H1 (cell line): ENCODE measurements at regions not wholly inside any gene's neighbourhood (a gene's known extent, or its start where the extent isn't known, plus 50 kb on each side); places are given as distances from the start of the nearest gene placed in this dataset.

Experiments
- CTCF ChIA-PET: fragments of 300-600 bp; sonication (Branson Sonifier 250); formaldehyde crosslinking; loops from one replicate; lab custom pipeline; 2021; ENCODE audit not compliant: partially characterized antibody; lab: Charles Lee
- POLR2A ChIA-PET: fragments of 300-600 bp; sonication (Branson Sonifier 250); formaldehyde crosslinking; loops from one replicate; lab custom pipeline; 2021; ENCODE audit warnings: inconsistent platforms; ENCODE audit not compliant: partially characterized antibody; lab: Charles Lee
- DNase-seq, 2 experiments: peaks; one replicate each; pipeline versions ENCODE4 v3.0.0 to v3.0.0-alpha.2; 2010 to 2022; ENCODE audit warnings: low spot score in 2 of 2, low read depth in 1 of 2, mixed read lengths in 1 of 2
- FAIRE-seq: peaks from 2 replicates; lab custom pipeline; 2011; peaks lifted over from hg19 to GRCh38; lab: Jason Lieb, UNC
- H2AFZ ChIP-seq: 2 replicates; pipeline ENCODE4 v1.8.1; 2012; ENCODE audit warnings: low read length, inconsistent platforms
- H2AK5ac ChIP-seq: 2 replicates; pipeline ENCODE4 v1.6.1; 2013; ENCODE audit warnings: low read depth, low read length
- H2BK120ac ChIP-seq: replicated peaks from 2 replicates; pipeline ENCODE3; 2013; ENCODE audit warnings: low read depth, low read length, inconsistent platforms
- H2BK12ac ChIP-seq: 2 replicates; pipeline ENCODE4 v1.6.1; 2013; ENCODE audit warnings: low read depth, low read length
- H2BK15ac ChIP-seq: 2 replicates; pipeline ENCODE4 v1.6.1; 2013; ENCODE audit warnings: low read length
- H2BK20ac ChIP-seq: 2 replicates; pipeline ENCODE4 v1.6.1; 2013; ENCODE audit warnings: low read length
- H2BK5ac ChIP-seq: 2 replicates; pipeline ENCODE4 v1.6.1; 2013; ENCODE audit warnings: low read depth, low read length
- H3K14ac ChIP-seq: 2 replicates; pipeline ENCODE4 v1.6.1; 2013; ENCODE audit warnings: inconsistent platforms; ENCODE audit not compliant: insufficient read length
- H3K18ac ChIP-seq: 2 replicates; pipeline ENCODE4 v1.6.1; 2013; ENCODE audit warnings: low read length; ENCODE audit errors: extremely low read depth
- H3K23ac ChIP-seq: 2 replicates; pipeline ENCODE4 v1.6.1; 2013; ENCODE audit warnings: inconsistent platforms; ENCODE audit not compliant: insufficient read length
- H3K23me2 ChIP-seq: 2 replicates; pipeline ENCODE4 v1.6.1; 2013; ENCODE audit warnings: low read depth, low read length
- H3K27ac ChIP-seq: 2 replicates; pipeline ENCODE4 v1.6.1; 2011; ENCODE audit warnings: low read depth, low read length, inconsistent platforms
- H3K27me3 ChIP-seq, 4 experiments: replicated peaks in 1 of 4; 1 replicate in 1 of 4; 2 replicates in 3 of 4; pipeline versions ENCODE4 v1.6.1 to v1.8.1; 2011 to 2013; ENCODE audit warnings: low read length in 3 of 4, mild to moderate bottlenecking in 3 of 4, inconsistent platforms in 2 of 4, mixed read lengths in 2 of 4, moderate library complexity in 1 of 4; ENCODE audit not compliant: control insufficient read depth in 3 of 4, insufficient read depth in 3 of 4; ENCODE audit errors: extremely low read depth in 1 of 4
- H3K36me3 ChIP-seq, 4 experiments: 2 replicates each; pipeline versions ENCODE4 v1.6.1 to v1.8.1; 2011 to 2013; ENCODE audit warnings: mild to moderate bottlenecking in 4 of 4, low read length in 3 of 4, moderate library complexity in 2 of 4, control low read depth in 1 of 4, inconsistent platforms in 1 of 4; ENCODE audit not compliant: insufficient read depth in 4 of 4, control insufficient read depth in 2 of 4
- H3K4ac ChIP-seq: replicated peaks from 2 replicates; pipeline ENCODE3; 2013; ENCODE audit warnings: low read length, low read depth, mixed read lengths, inconsistent platforms; ENCODE audit not compliant: insufficient read length
- H3K4me1 ChIP-seq, 4 experiments: replicated peaks in 1 of 4; 1 replicate in 1 of 4; 2 replicates in 3 of 4; pipeline versions ENCODE4 v1.6.1 to v1.8.1; 2011 to 2013; ENCODE audit warnings: low read length in 3 of 4, inconsistent platforms in 2 of 4, mixed read lengths in 1 of 4; ENCODE audit not compliant: insufficient read depth in 4 of 4, control insufficient read depth in 3 of 4
- H3K4me2 ChIP-seq, 2 experiments: 2 replicates each; pipeline versions ENCODE4 v1.6.1 to v1.8.1; 2011 to 2013; ENCODE audit warnings: low read depth in 2 of 2, low read length in 2 of 2, control low read depth in 1 of 2, inconsistent platforms in 1 of 2, mild to moderate bottlenecking in 1 of 2; ENCODE audit not compliant: insufficient read depth in 1 of 2
- H3K4me3 ChIP-seq, 4 experiments: fragments of 200-600, 300-600 bp in 1 of 4; sonication (generic), shearing (Covaris generic), sonication (Bioruptor Twin) in 1 of 4; 2 replicates each; pipeline versions ENCODE4 v1.5.1 to v1.8.1; 2011 to 2016; ENCODE audit warnings: low read length in 4 of 4, low read depth in 3 of 4, control low read depth in 2 of 4, inconsistent platforms in 2 of 4, mild to moderate bottlenecking in 2 of 4, mixed read lengths in 1 of 4, moderate library complexity in 1 of 4; ENCODE audit not compliant: insufficient read depth in 2 of 4; ENCODE audit errors: extremely low read depth in 1 of 4
- H3K56ac ChIP-seq: replicated peaks from 2 replicates; pipeline ENCODE3; 2013; ENCODE audit warnings: low read depth, mild to moderate bottlenecking, mixed read lengths, low read length, inconsistent platforms; ENCODE audit not compliant: insufficient read length
- H3K79me1 ChIP-seq: 2 replicates; pipeline ENCODE4 v1.6.1; 2013; ENCODE audit warnings: low read depth, low read length, control low read depth
- H3K79me2 ChIP-seq, 2 experiments: 2 replicates each; pipeline versions ENCODE4 v1.6.1 to v1.8.1; 2012 to 2013; ENCODE audit warnings: low read length in 2 of 2, mild to moderate bottlenecking in 2 of 2, inconsistent platforms in 1 of 2; ENCODE audit not compliant: insufficient read depth in 2 of 2, control insufficient read depth in 1 of 2
- H3K9ac ChIP-seq, 4 experiments: replicated peaks in 1 of 4; 1 replicate in 1 of 4; 2 replicates in 3 of 4; pipeline versions ENCODE4 v1.6.1 to v1.8.1; 2011 to 2013; ENCODE audit warnings: low read depth in 3 of 4, low read length in 3 of 4, control low read depth in 2 of 4, mild to moderate bottlenecking in 2 of 4, moderate library complexity in 2 of 4, inconsistent platforms in 1 of 4; ENCODE audit errors: extremely low read depth in 1 of 4
- H3K9me3 ChIP-seq, 2 experiments: 2 replicates each; pipeline versions ENCODE4 v1.6.1 to v1.8.1; 2012 to 2013; ENCODE audit warnings: mild to moderate bottlenecking in 2 of 2, moderate library complexity in 2 of 2, control low read depth in 1 of 2, inconsistent platforms in 1 of 2, low read depth in 1 of 2, low read length in 1 of 2, mixed read lengths in 1 of 2; ENCODE audit not compliant: insufficient read depth in 2 of 2
- H4K20me1 ChIP-seq, 2 experiments: replicated peaks in 1 of 2; 2 replicates each; pipeline versions ENCODE3 to v1.8.1; 2011 to 2013; ENCODE audit warnings: inconsistent platforms in 2 of 2, low read length in 2 of 2, mild to moderate bottlenecking in 1 of 2; ENCODE audit not compliant: insufficient read depth in 2 of 2, control insufficient read depth in 1 of 2
- H4K5ac ChIP-seq: 2 replicates; pipeline ENCODE4 v1.6.1; 2013; ENCODE audit warnings: low read length, low read depth, mixed read lengths, inconsistent platforms; ENCODE audit not compliant: insufficient read length
- H4K8ac ChIP-seq: 2 replicates; pipeline ENCODE4 v1.8.0; 2013; ENCODE audit warnings: mild to moderate bottlenecking, moderate library complexity, low read length, inconsistent platforms; ENCODE audit not compliant: insufficient read depth; ENCODE audit errors: extremely low read depth
- H4K91ac ChIP-seq: replicated peaks from 2 replicates; pipeline ENCODE3; 2013; ENCODE audit warnings: low read length, mixed read lengths, inconsistent platforms; ENCODE audit not compliant: insufficient read length
- ATF2 ChIP-seq: IDR thresholded peaks from 2 replicates; pipeline ENCODE4 v1.6.1; 2012; ENCODE audit warnings: low read length, inconsistent platforms
- BACH1 ChIP-seq: IDR thresholded peaks from 2 replicates; pipeline ENCODE4 v1.6.1; 2012; ENCODE audit warnings: low read length, improper control_type of control experiment
- BCL11A ChIP-seq, 2 experiments: IDR thresholded peaks; one replicate each; pipeline ENCODE4 v1.6.1; 2011; ENCODE audit warnings: low read depth in 2 of 2, low read length in 2 of 2, mild to moderate bottlenecking in 2 of 2
- CHD1 ChIP-seq: IDR thresholded peaks from 2 replicates; pipeline ENCODE4 v1.6.1; 2012; ENCODE audit warnings: low read depth, low read length, improper control_type of control experiment
- CTBP2 ChIP-seq: IDR thresholded peaks from 2 replicates; pipeline ENCODE4 v1.7.0; 2011; ENCODE audit warnings: borderline replicate concordance, mild to moderate bottlenecking, moderate library complexity, mixed read lengths, low read length; ENCODE audit not compliant: insufficient read depth, insufficient read length
- EP300 ChIP-seq, 2 experiments: IDR thresholded peaks; 1 replicate in 1 of 2; 2 replicates in 1 of 2; pipeline ENCODE4 v1.6.1; 2011 to 2012; ENCODE audit warnings: low read depth in 2 of 2, low read length in 2 of 2, mild to moderate bottlenecking in 2 of 2, borderline replicate concordance in 1 of 2, inconsistent platforms in 1 of 2, moderate library complexity in 1 of 2
- RNF2 ChIP-seq: fragments of 200-900, 300-1000 bp; sonication (generic); IDR thresholded peaks from 2 replicates; pipeline ENCODE4 v1.7.1; 2016; ENCODE audit warnings: borderline replicate concordance, low read depth, mild to moderate bottlenecking, antibody characterized with exemption, low read length; ENCODE audit not compliant: poor library complexity, severe bottlenecking; ENCODE audit errors: missing control alignments
- SIX5 ChIP-seq: IDR thresholded peaks from 2 replicates; pipeline ENCODE4 v1.6.1; 2011; ENCODE audit warnings: mild to moderate bottlenecking, low read depth, low read length
- SRF ChIP-seq: IDR thresholded peaks from 2 replicates; pipeline ENCODE4 v1.6.1; 2011; ENCODE audit warnings: mild to moderate bottlenecking, low read depth, low read length, moderate library complexity
- TAF1 ChIP-seq: IDR thresholded peaks from 2 replicates; pipeline ENCODE4 v1.6.1; 2011; ENCODE audit warnings: mild to moderate bottlenecking, low read depth, low read length
- TEAD4 ChIP-seq: IDR thresholded peaks from 2 replicates; pipeline ENCODE4 v1.6.1; 2012; ENCODE audit warnings: low read depth, low read length, inconsistent platforms, mixed read lengths
- USF2 ChIP-seq: IDR thresholded peaks from 2 replicates; pipeline ENCODE4 v1.6.1; 2011; ENCODE audit warnings: low read length, improper control_type of control experiment
- WGBS, 2 experiments: shearing (Covaris generic) in 1 of 2; methylation state at CpG; one replicate each; pipeline versions ENCODE4 v1.1.6 to v1.1.7; 2013 to 2015; ENCODE audit warnings: low lambda C conversion rate in 2 of 2, mixed read lengths in 2 of 2, inconsistent platforms in 1 of 2, low coverage in 1 of 2, missing lambda C conversion rate in 1 of 2; ENCODE audit not compliant: insufficient replicate concordance in 2 of 2, insufficient coverage in 1 of 2, insufficient read length in 1 of 2; ENCODE audit errors: extremely low coverage in 1 of 2, missing lambda C conversion rate in 1 of 2; 5-methylcytosine and 5-hydroxymethylcytosine counted together

- CTCF ChIA-PET: no interaction called here
- no peak overlapping the region for H2BK12ac ChIP-seq
- no peaks in the 10 kb centered on the region for H4K20me1 ChIP-seq
- no peaks in the 10 kb centered on the region for H3K79me2 ChIP-seq
- no peaks in the 10 kb centered on the region for H3K79me1 ChIP-seq
- H3K4ac ChIP-seq: no peak overlapping the region
- no peaks in the 10 kb centered on the region for H3K36me3 ChIP-seq
- H3K9me3 ChIP-seq: 0 out of 4 replicates have a peak, but pooled peaks cover 0 to 2% of the 10 kb centered on the region in 2 experiments
- no peak for DNase-seq
- no peak overlapping the region for H3K14ac ChIP-seq
- no peak overlapping the region for H2AK5ac ChIP-seq
- H2AFZ ChIP-seq: no peak overlapping the region
- H2BK20ac ChIP-seq: no peak overlapping the region
- H3K56ac ChIP-seq: no peak overlapping the region
- H2BK5ac ChIP-seq: no peak overlapping the region
- no peak overlapping the region for H2BK120ac ChIP-seq
- H3K27me3 ChIP-seq: no peaks in the 10 kb centered on the region
- no peak overlapping the region for H3K27ac ChIP-seq
- H3K18ac ChIP-seq: no peak overlapping the region
- H2BK15ac ChIP-seq: no peak overlapping the region
- FAIRE-seq: no peak
- no peaks in the 10 kb centered on the region for H3K23me2 ChIP-seq
- H4K8ac ChIP-seq: no peak overlapping the region
- no peak overlapping the region for H3K9ac ChIP-seq
- no peak overlapping the region for H3K4me3 ChIP-seq
- H3K23ac ChIP-seq: no peak overlapping the region
- no peak overlapping the region for H3K4me2 ChIP-seq
- no peaks in the 10 kb centered on the region for H3K4me1 ChIP-seq
- POLR2A ChIA-PET: no interaction called here
- H4K91ac ChIP-seq: no peak overlapping the region
- WGBS, 2 experiments: 82% methylated on average over 2 of the region's 2 CpGs; no CpG with 5 or more reads in 1 of the 2 experiments
- H4K5ac ChIP-seq: no peak overlapping the region
- no peak for TF ChIP-seq RNF2
- no peak for TF ChIP-seq TEAD4
- TF ChIP-seq SRF: no peak
- TF ChIP-seq TAF1: no peak
- TF ChIP-seq CHD1: no peak
- TF ChIP-seq EP300 (IDR thresholded peaks at IDR 0.05; ENCODE audit: borderline replicate concordance in 1 of 2, low read depth in 2 of 2, low read length in 2 of 2): no peak
- TF ChIP-seq BACH1: no peak
- TF ChIP-seq ATF2: no peak
- TF ChIP-seq CTBP2: no peak
- no peak for TF ChIP-seq SIX5
- no peak for TF ChIP-seq USF2
- no peak for TF ChIP-seq BCL11A (IDR thresholded peaks at IDR 0.05; ENCODE audit: low read depth in 2 of 2, low read length in 2 of 2)
Measured at GRCh38 chr3:172575375-172575774, 52.1 kb upstream of the TNFSF10 start.
